ENCODE measurements at regions not wholly inside any gene's neighbourhood (a gene's known extent, or its start where the extent isn't known, plus 50 kb on each side); places are given as distances from the start of the nearest gene placed in this dataset.
"Not testable (repeated sequence)": the region's sequence is repeated elsewhere in the genome, so short reads cannot be mapped to it uniquely, and the experiment has no call there.

DNA sequence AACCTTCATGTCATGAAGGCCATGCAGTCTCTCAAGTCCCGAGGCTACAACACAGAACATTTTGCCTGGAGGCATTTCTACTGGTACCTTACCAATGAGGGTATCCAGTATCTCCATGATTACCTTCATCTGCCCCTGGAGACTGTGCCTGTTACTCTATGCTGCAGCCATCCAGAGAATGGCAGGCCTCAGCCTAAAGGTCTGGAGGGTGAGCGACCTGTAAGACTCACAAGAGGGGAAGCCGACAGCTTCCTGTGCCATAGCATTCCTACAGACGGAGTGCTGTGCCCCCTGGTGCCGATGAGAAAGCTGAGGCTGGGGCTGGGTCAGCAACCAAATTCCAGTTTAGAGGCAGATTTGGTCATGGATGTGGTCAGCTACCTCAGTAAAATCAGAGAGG is 51.3 kb upstream of the CADPS start:
- DNase-seq (ENCODE audit: low spot score), result no peak

GRCh38 chr3:62928256-62928655 is 53.0 kb upstream of the CADPS start:
- DNase-seq (ENCODE audit: low spot score), result no peak

GRCh38 chr3:62929771-62930170 is 54.6 kb upstream of the CADPS start:
- DNase-seq (ENCODE audit: low spot score), result no peak

GRCh38 chr3:62935793-62936192 is 60.6 kb upstream of the CADPS start:
- no peak for DNase-seq (ENCODE audit: low spot score)

- no peak for DNase-seq (ENCODE audit: low spot score)
Observed at GRCh38 chr3:62936626-62937254, 61.5 kb upstream of the CADPS start.

- no peak for DNase-seq (ENCODE audit: low spot score)
Observed at GRCh38 chr3:62938583-62938982, 63.4 kb upstream of the CADPS start.

DNA sequence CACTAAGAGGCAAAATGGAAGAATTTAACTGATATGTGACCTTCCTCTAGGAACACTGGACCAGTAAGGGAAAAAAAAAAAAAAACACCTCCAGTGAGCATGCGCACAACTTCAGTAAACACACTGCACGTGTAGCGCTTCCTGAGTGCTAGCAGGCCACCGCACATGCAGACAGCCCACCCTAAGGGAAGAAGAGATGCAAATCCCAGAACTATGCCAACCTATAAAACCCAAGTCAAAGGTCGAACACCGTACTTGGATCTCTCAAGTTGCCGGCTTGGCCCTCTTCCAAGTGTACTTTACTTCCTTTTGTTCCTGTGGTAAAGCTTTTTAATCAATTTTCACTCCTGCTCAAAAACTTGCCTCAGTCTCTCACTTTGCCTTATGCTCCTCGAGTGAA is 64.5 kb upstream of the CADPS start:
- no peak for DNase-seq (ENCODE audit: low spot score)

DNA sequence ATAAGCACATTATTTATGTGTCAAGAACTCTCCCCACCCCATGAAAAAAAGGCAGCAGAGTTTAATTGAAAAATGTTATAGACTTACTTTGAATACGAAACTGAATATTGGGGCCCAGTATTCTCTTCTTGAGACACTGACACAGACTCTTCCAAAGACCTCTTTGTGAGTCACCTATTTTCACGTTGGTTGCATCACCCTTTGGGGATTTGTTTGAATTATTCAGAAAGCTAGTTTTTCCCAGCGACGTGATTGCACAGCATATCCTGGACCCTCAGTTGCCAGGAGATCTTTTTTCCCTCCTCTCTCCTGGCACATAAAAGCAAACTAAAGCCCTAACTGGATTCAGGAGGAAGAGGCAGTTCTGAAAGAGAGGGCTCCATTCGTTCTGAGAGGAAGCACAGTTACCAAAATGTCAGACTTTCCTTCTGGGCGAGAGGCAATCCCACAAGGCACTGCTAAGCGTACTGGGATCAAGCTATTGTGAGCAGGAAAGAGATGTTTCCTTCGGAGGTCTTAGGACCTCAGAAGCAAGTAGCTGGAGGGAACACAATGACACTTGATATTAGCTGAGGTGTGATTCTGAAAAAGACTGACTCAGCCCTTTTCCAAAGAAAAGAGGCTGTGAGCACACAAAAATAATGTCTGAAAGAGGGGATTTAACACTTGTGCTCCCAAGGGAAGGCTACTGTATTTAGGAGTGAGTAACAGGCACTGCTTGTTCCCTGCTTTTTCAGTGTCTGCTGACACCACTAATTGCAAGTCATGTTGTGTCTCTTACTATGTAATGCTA is 65.8 kb upstream of the CADPS start:
- peak; percentile 30 for DNase-seq (ENCODE audit: low spot score)

GRCh38 chr3:62942227-62942626 is 67.0 kb upstream of the CADPS start:
- DNase-seq (ENCODE audit: low spot score), result no peak

GRCh38 chr3:62942764-62943163 is 67.5 kb upstream of the CADPS start:
- DNase-seq (ENCODE audit: low spot score), result no peak

DNA sequence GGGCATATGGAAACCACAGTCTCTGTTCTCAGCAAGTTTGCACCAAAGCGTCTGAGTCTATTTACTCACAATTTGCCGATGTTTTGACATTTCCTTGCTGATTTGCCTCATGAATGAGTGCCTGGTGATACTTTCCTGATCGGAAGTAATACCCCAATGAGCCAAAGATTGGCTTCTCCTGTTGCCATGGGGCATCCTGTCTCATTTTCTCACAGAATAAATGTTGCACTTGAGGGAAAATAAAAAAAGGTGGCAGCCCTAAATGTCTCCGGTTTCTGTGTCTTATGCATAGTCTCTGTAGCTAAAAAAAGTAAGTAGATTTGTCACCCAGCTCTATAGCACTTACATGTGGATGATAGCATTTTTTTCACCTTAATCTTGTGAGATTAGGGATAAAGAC is 73.7 kb upstream of the CADPS start:
- DNase-seq (ENCODE audit: low spot score), result no peak

DNA sequence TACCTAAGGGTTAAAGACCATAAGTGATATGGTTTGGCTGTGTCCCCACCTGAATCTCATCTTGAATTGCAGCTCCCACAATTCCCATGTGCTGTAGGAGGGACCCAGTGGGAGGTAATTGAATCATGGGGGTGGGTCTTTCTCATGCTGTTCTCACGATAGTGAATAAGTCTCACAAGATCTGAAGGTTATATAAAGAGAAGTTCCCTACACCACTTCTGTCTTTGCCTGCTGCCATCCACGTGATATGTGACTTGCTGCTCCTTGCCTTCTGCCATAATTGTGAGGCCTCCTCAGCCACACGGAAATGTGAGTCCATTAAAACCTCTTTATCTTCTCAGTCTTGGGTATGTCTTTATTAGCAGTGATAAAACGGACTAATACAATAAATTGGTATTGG is 75.0 kb upstream of the CADPS start:
- DNase-seq (ENCODE audit: low spot score), result no peak

GRCh38 chr3:62951037-62951613 is 75.9 kb upstream of the CADPS start:
- no peak for DNase-seq (ENCODE audit: low spot score)

GRCh38 chr3:62951880-62952279 is 76.7 kb upstream of the CADPS start:
- DNase-seq (ENCODE audit: low spot score), result not testable (repeated sequence)

DNA sequence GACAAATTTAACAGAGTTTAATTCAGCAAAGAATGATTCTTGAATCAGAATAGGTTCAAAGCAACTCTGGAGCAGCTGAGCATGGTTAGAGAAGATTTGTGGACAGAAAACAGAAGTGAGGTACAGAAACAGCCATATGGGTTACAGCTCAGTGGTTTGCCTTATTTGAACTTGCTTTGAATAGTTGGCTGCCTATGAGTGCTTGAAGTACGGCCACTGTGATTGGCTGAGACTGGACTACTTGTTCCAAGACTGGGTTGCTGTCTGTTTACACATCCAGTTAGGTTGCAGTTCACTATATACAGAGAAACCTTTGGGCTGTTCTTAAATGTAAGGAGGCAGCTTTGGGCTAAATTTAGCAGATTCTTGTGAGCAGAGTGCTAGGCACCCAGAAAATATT is 79.4 kb upstream of the CADPS start:
- DNase-seq (ENCODE audit: low spot score), result no peak

- no peak for DNase-seq (ENCODE audit: low spot score)
Observed at GRCh38 chr3:62955126-62955525, 79.9 kb upstream of the CADPS start.

GRCh38 chr3:62956411-62956810 is 81.2 kb upstream of the CADPS start:
- no peak for DNase-seq (ENCODE audit: low spot score)

GRCh38 chr3:62961874-62962556 is 86.8 kb upstream of the CADPS start:
- no peak for DNase-seq (ENCODE audit: low spot score)

GRCh38 chr3:62962714-62963113 is 87.5 kb upstream of the CADPS start:
- DNase-seq (ENCODE audit: low spot score), result no peak

DNA sequence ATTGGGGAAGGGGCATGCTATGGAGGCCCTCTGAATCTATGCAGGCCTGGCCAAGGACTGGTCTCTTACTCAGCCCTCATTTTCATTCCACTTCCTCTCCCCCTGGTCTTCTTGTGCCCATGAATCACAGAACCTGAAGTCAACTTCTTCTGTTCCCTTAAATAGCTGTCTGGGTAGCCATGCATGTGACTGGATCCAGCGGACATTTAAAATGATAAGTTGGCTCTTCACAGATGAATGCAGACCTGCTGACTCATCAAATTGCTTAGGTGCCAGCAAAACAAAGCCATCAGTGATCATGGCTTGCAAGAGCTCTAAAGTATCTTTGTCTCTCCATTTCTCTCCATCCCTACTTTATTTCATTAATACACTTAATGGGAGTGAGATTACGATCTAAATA is 90.1 kb upstream of the CADPS start:
- DNase-seq (ENCODE audit: low spot score), result no peak

DNA sequence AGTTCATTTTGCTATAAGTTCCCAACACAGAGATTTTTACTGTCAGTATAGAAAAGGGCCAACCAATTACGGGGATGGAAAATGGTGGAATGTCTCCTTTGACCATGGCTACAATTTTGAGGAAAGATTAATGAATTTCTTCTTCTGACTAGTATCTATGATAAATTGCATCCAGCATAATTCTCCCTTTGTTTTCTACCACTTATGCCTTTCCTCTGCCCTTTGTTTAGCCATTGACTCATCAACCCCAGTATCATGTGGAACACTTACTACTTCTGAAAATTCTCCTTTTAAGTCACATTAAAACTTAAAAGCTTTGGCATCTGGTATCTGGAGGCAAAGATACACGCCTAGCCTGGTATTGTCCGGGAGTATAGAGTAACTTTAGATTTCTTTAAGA is 92.9 kb upstream of the CADPS start:
- DNase-seq (ENCODE audit: low spot score), result no peak

GRCh38 chr3:62970648-62971047 is 95.4 kb upstream of the CADPS start:
- DNase-seq (ENCODE audit: low spot score), result no peak

GRCh38 chr3:62975566-62975965 is 100.3 kb upstream of the CADPS start:
- no peak for DNase-seq (ENCODE audit: low spot score)

All from D341Med (cell line).